Renal cortical epithelial cell (primary cell): ENCODE measurements at regions not wholly inside any gene's neighbourhood (a gene's known extent, or its start where the extent isn't known, plus 50 kb on each side); places are given as distances from the start of the nearest gene placed in this dataset.
"Not testable (repeated sequence)": the region's sequence is repeated elsewhere in the genome, so short reads cannot be mapped to it uniquely, and the experiment has no call there.

Experiments
- DNase-seq: peaks from one replicate; pipeline ENCODE4 v3.0.0-alpha.2; 2011; ENCODE audit warnings: low read depth

DNA sequence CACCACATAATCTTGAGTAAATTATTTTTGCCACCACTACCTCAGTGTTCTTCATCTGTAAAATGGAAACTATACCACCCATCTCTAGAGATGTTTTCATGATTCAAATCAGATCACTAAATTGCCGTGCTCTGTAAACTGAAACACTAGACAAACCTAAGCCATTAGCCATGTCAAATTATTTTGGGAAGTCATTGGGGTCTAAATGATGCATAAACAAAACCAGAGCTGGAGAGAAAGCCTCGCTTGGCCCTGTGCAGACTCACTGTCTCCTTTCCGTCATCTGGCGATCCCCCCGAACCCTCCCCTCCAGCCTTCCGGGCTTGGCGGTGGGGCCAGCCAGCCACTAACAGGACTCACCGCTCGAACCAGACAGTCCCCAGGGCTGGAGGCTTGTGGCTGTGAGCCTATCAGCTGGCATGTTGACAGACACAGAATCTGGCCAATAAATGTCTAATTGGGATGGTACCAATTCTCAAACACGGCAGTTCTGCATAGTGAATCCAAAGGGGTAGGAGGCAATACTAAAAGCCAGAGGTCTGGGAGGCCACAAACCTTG lies 256.5 kb downstream of the SEC61B start:
- no peak for DNase-seq

- DNase-seq, result no peak
Measured at GRCh38 chr9:99479929-99480328, 257.8 kb downstream of the SEC61B start.

DNA sequence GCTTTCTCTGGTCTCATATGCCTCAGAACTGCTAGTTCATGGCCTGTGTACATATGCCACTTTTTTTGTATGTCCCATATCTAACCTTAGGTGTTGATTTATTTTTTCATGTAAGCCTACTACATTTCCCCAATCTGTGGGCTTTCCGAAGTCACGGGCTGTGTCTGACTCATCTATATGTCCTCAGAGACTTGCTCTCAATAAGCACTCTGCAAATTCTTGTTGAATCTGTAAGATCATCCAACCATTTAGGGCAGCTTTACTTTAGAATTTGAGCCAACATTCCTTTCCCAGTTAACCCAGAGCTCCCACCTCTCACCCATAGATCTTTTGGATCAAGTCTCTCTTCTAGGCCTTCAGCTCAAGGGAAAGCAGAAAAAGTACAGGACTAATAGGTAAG lies 263.4 kb downstream of the SEC61B start:
- peak; percentile 14 for DNase-seq

DNA sequence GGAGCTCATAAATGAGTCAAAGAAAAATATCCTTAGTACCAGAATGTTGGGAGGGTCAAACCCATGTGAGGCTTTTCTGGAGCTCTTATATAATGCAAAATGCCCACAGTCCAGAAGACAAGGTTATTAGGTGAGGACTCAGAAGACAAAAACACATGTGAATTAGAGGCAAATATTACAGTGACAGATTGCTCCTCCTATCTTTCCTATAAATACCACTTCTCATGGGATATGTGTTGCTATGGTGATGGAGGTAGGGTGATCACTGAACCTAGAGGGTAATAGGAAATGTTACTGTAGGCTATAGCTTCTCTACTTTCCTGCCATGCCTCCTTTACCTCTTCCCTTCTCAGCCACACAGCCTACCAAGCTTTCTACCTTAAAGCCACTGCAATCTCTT lies 264.6 kb downstream of the SEC61B start:
- no peak for DNase-seq

DNA sequence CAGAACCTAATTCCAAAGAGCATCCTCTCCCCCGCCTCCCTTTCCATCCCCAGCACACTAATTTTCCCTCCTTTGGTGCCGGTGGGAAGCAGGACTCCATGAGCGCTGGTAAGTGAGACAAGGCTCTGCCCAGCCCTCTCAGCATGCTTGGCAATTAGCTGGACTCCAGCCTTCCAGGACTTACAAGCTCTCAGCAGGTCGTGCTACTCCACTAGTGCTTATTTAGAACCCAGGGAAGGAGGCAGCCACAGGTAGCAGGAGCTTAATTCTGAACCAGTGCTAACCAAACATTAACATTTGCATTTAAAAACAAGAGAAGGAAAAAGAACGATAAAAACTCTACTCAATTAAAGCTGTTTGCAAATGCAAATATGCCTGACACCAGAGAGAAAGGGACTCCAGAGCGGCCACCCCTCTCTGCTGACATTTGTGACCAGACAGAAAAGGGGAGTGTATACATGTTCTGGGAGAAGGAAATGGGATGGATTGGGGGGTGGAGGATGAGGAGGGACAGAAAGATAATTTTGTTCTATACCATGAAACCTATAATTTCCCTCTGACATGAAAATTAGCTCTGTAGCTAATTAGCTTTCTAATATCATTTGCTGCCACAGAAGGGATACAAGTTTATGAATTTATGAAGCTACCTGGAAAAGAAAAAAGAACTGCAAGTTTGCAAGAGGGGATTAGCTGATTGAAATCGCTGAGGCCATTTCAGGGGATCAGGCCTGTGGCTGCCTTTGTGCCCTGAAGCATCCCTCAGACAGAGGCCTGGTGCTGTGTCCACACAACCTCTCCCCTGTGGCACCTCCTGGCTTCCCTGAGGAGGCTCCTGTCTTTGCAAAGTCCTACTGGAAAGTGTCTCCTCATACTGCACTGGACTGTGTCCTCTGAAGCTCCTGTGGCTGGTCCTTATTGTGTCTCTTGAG lies 266.3 kb downstream of the SEC61B start:
- no peak for DNase-seq

GRCh38 chr9:99489060-99489413 lies 267.0 kb downstream of the SEC61B start:
- peak; percentile 4 for DNase-seq

DNA sequence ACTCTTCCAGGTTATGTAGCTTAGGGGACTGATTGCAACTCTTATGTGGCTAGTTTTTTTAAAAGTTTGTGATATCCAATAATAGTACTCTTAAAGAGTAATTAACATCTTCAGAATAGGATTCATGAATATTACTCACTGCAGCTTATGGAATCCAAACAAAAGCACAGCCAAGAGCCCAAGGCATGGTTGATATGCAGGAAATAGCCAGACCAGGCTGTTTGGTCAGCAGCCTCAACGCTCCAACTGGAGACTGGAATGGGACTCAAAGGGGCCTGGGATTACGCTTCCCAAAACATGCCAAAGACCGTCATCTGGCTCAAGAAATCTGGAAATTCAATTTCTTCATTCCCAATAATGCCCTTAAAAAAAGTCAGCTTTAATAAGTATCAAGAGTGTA lies 268.6 kb downstream of the SEC61B start:
- DNase-seq, result no peak

GRCh38 chr9:99491408-99492158 lies 269.5 kb downstream of the SEC61B start:
- no peak for DNase-seq

GRCh38 chr9:99497641-99498040 lies 275.6 kb downstream of the SEC61B start:
- no peak for DNase-seq

DNA sequence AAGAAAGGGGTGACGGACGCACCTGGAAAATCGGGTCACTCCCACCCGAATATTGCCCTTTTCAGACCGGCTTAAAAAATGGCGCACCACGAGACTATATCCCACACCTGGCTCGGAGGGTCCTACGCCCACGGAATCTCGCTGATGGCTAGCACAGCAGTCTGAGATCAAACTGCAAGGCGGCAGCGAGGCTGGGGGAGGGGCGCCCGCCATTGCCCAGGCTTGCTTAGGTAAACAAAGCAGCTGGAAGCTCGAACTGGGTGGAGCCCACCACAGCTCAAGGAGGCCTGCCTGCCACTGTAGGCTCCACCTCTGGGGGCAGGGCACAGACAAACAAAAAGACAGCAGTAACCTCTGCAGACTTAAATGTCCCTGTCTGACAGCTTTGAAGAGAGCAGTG lies 276.9 kb downstream of the SEC61B start:
- not testable (repeated sequence) for DNase-seq

DNA sequence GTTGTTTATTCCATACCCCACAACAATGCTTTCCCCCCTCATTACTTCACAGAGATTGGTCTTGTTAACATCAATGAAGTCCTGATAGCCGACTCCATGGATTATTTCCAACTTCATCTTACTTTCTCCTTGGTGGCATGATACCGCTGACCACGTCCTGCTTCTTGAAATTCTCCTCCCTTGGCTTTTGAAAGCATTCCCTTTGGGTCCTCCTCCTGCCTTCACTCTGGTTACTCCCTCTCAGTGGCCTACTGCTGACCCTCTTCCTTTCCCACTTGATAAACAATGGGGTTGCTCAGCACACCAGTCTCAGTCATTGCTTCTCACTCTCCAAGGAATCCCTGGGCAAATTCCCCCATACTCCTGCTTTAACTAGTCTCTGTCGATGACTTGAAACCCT lies 283.9 kb downstream of the SEC61B start:
- no peak for DNase-seq

DNA sequence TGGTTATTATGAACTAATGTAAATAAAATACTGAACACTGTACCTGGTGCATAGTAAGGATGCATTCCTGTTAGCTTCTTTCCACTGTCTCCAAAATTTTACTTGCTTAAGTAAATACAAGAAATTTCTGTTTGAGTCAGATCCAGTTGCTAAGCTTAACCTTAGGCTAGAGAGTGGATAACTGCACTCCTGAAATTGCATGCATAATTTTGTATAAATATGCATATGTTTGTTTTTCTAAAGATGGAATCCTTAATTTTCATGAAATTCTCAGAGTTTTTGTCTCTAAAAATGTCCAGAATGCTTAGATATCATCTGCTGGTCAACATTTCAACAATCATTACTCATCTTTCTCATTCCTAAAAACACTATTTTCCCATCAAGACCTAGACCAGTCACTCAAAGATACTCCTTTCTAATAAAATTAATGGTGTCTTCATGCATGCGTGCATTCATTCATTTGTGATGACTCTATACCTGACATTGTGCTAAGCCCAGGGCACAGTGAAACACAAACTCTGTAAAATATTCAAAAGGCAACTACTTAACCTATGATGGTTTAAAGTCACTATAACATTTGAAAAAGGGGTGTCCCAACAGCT lies 284.8 kb downstream of the SEC61B start:
- DNase-seq, result no peak

GRCh38 chr9:99509065-99509745 lies 287.1 kb downstream of the SEC61B start:
- no peak for DNase-seq

DNA sequence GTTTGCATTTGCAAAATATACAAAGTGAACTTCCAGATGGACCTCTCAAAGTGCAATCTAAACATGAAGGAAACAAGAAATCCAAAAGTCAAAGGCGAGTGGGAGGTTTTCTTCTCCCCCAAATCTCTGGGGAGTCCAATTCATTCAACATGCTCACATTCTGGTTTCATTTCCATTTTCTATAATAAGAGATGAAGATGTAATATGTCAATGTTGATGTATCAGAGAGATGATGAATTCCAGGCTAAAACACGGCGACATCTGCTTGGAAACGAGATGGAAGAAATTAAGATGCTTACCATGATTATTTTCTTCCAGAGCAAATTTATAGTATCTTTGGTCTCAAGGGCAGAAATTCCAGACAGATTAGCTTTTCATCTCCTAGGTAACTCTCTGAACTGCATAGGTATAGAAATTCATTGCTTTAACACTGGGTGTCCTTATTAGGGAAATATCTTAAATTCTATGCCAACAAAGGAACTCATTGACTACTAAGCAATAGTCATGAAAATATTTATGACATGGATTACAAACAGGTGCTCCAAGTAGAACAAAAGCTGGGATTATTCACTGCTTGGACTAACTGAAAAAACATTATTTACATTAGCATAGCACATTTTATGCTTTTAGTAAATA lies 287.9 kb downstream of the SEC61B start:
- no peak for DNase-seq

- no peak for DNase-seq
Measured at GRCh38 chr9:99511723-99512122, 289.6 kb downstream of the SEC61B start.

DNA sequence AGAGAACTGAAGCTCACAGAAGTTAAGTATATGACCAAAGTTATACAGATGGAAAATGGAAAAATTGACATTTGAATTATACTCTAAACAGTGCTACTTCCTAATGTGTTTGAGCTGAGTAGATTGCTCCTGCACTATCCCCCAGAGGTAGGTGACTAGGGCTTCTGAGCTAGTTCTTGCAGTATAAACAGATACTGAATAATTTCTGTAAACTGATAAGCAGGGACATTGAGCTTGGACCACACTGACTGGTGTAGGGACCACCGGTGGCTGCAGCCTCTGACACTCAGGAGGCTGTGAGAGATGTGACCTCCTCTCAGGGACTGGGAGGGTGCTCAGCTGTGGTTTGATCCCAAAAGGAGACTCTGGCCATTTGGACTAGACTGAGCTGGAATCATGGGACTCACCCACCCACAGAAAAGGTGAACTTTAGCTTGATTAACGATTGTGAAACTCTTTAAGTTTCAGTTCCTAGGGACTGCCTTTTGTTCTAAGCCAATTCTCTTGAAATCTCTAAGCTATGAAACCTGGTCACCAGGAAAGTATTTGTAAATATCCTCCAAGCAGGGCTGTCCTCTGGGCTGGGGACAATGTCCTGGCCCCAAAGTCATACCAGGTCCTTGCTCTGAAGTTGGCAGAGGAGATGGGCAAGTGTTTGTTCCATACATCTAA lies 291.5 kb downstream of the SEC61B start:
- DNase-seq, result peak; percentile 2

GRCh38 chr9:99515093-99515492 lies 293.0 kb downstream of the SEC61B start:
- DNase-seq, result no peak

DNA sequence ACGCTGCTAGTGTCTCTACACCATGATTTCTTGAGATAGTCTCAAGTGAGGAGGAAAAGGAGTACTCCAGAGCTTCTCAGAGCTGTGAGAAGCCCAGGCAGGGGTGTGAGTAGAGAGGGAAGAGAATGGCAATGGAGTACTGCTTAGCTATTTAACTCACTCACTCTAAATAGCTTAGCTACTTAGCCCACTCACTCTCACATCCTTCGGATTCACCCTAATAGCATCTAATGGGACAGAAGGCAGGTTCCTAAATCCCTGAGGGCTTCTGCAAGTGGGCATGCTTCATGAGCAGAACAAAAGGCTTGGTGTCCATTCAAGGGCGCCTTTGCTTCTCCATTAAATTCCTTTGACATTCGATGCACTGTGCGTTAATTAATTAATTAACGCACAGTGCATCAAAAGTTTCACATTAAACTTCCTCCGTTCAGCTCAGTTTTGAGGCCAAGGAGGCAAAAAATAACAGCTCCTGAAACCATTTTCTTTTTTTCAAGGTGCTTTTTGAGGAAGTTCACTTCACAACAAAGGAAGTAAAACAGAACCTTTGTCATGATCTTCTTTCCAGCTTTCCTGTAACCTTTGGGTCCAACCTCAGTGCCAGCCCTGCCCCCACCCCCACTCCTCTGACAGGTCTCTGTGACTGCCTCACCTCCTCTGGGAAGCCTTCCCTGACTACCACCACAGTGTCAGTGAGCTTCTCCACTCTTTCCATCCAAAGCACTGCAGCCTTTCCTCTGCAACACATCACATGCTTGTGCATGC lies 294.0 kb downstream of the SEC61B start:
- DNase-seq, result no peak

GRCh38 chr9:99516657-99517049 lies 294.6 kb downstream of the SEC61B start:
- DNase-seq, result no peak

GRCh38 chr9:99523838-99524237 lies 297.8 kb upstream of the NR4A3 start:
- DNase-seq, result no peak
